GM23248 (cell line): ENCODE measurements at regions not wholly inside any gene's neighbourhood (a gene's known extent, or its start where the extent isn't known, plus 50 kb on each side); places are given as distances from the start of the nearest gene placed in this dataset.

ENCODE experiments used
- DNase-seq: peaks from one replicate; pipeline ENCODE4 v3.0.0-alpha.2; 2015
- H2AFZ ChIP-seq: fragments of 200-600 bp; sonication (generic); 2 replicates; pipeline ENCODE4 v1.6.1; 2016; ENCODE audit warnings: antibody characterized with exemption
- H3F3A ChIP-seq: fragments of 200-600 bp; sonication (generic); 2 replicates; pipeline ENCODE4 v1.6.1; 2016; ENCODE audit warnings: mild to moderate bottlenecking, antibody characterized with exemption, mixed run types; ENCODE audit not compliant: insufficient read depth
- H3K27ac ChIP-seq: fragments of 200-600 bp; sonication (generic); 2 replicates; pipeline ENCODE4 v1.5.1; 2016; ENCODE audit warnings: mild to moderate bottlenecking
- H3K27me3 ChIP-seq: fragments of 200-600 bp; sonication (generic); replicated peaks from 2 replicates; pipeline ENCODE4 v1.6.1; 2016; ENCODE audit warnings: mild to moderate bottlenecking; ENCODE audit not compliant: insufficient read depth
- H3K36me3 ChIP-seq: fragments of 200-600 bp; sonication (generic); 2 replicates; pipeline ENCODE4 v1.6.1; 2016; ENCODE audit warnings: low read depth, mild to moderate bottlenecking
- H3K4me1 ChIP-seq: fragments of 200-600 bp; sonication (generic); 2 replicates; pipeline ENCODE4 v1.6.1; 2016; ENCODE audit warnings: mild to moderate bottlenecking; ENCODE audit not compliant: insufficient read depth
- H3K4me2 ChIP-seq: fragments of 200-600 bp; sonication (generic); one replicate; pipeline ENCODE4 v1.6.1; 2016; ENCODE audit warnings: mild to moderate bottlenecking; ENCODE audit not compliant: unreplicated experiment
- H3K4me3 ChIP-seq: fragments of 200-600 bp; sonication (generic); 2 replicates; pipeline ENCODE4 v1.5.1; 2016; ENCODE audit warnings: mild to moderate bottlenecking
- H3K79me2 ChIP-seq: fragments of 200-600 bp; sonication (generic); 2 replicates; pipeline ENCODE4 v1.6.1; 2016; ENCODE audit warnings: mild to moderate bottlenecking; ENCODE audit not compliant: insufficient read depth
- H3K9ac ChIP-seq: fragments of 200-600 bp; sonication (generic); 2 replicates; pipeline ENCODE4 v1.6.1; 2016; ENCODE audit warnings: mild to moderate bottlenecking
- H3K9me2 ChIP-seq: fragments of 200-600 bp; sonication (generic); 2 replicates; pipeline ENCODE4 v1.6.1; 2016; ENCODE audit warnings: mixed run types, mild to moderate bottlenecking, moderate library complexity; ENCODE audit not compliant: insufficient read depth
- H3K9me3 ChIP-seq: fragments of 200-600 bp; sonication (generic); one replicate; pipeline ENCODE4 v1.6.1; 2017; ENCODE audit warnings: low read depth
- H4K20me1 ChIP-seq: fragments of 200-600 bp; sonication (generic); 2 replicates; pipeline ENCODE4 v1.6.0; 2016; ENCODE audit not compliant: insufficient read depth
- EZH2 ChIP-seq: fragments of 200-600 bp; sonication (generic); IDR thresholded peaks from 2 replicates; pipeline ENCODE4 v1.6.1; 2018; ENCODE audit warnings: antibody characterized with exemption, mild to moderate bottlenecking; ENCODE audit not compliant: insufficient read depth, poor library complexity, severe bottlenecking
- EZH2phosphoT487 ChIP-seq: fragments of 200-600 bp; sonication (generic); IDR thresholded peaks from 2 replicates; pipeline ENCODE4 v1.6.1; 2018; ENCODE audit warnings: antibody characterized with exemption, moderate library complexity, mild to moderate bottlenecking, low read depth; ENCODE audit not compliant: insufficient read depth
- WGBS, 2 experiments: methylation state at CpG; one replicate each; pipeline ENCODE4 v1.1.6; 2015 to 2017; ENCODE audit warnings: low lambda C conversion rate in 2 of 2, low coverage in 1 of 2; ENCODE audit errors: missing lambda C conversion rate in 2 of 2; 5-methylcytosine and 5-hydroxymethylcytosine counted together
- in situ Hi-C: fragments of 300-500 bp; cut with MboI; formaldehyde crosslinking; loops from 2 replicates; pipeline ENCODE4 v1.15.0; 2020

- Histone ChIP-seq H2AFZ (no peak overlapping the region), H3F3A (no peaks in the 10 kb centered on the region), H3K4me2 (no peak overlapping the region), H3K9me3 (no peaks in the 10 kb centered on the region), H3K79me2 (no peaks in the 10 kb centered on the region), H3K27me3 (no peaks in the 10 kb centered on the region), H4K20me1 (no peaks in the 10 kb centered on the region), H3K9ac (no peak overlapping the region), H3K27ac (no peak overlapping the region), H3K9me2 (no peaks in the 10 kb centered on the region), H3K4me3 (no peak overlapping the region), H3K36me3 (no peaks in the 10 kb centered on the region), H3K4me1 (no peaks in the 10 kb centered on the region)
- no peak for DNase-seq
- 0 to 3% methylated on average over 1 of the region's 1 CpG for WGBS, 2 experiments
- in situ Hi-C loops, result no loop called here
- no peak for TF ChIP-seq EZH2
These were observed 1065.8 kb upstream of the SLC39A10 start for GRCh38 chr2:194591192-194591591.

GRCh38 chr2:194587739-194588270, 1069.2 kb upstream of the SLC39A10 start:
- H3K27ac ChIP-seq, result no peak overlapping the region
- WGBS, 2 experiments, result 16 to 32% methylated on average over 1 of the region's 1 CpG
- H3K4me1 ChIP-seq, result no peaks in the 10 kb centered on the region
- no peaks in the 10 kb centered on the region for H3K36me3 ChIP-seq
- H2AFZ ChIP-seq, result no peak overlapping the region
- no peaks in the 10 kb centered on the region for H3F3A ChIP-seq
- no peak overlapping the region for H3K4me3 ChIP-seq
- no peaks in the 10 kb centered on the region for H4K20me1 ChIP-seq
- in situ Hi-C loops, result no loop called here
- no peaks in the 10 kb centered on the region for H3K27me3 ChIP-seq
- H3K9ac ChIP-seq, result no peak overlapping the region
- H3K79me2 ChIP-seq, result no peaks in the 10 kb centered on the region
- H3K9me3 ChIP-seq, result no peaks in the 10 kb centered on the region
- no peak overlapping the region for H3K4me2 ChIP-seq
- H3K9me2 ChIP-seq, result no peaks in the 10 kb centered on the region
- TF ChIP-seq EZH2 (no peak), EZH2phosphoT487 (no peak)
- no peak for DNase-seq

- no peaks in the 10 kb centered on the region for H3F3A ChIP-seq
- no peaks in the 10 kb centered on the region for H3K27me3 ChIP-seq
- no peak for DNase-seq
- no peak for TF ChIP-seq EZH2phosphoT487
- no peak for TF ChIP-seq EZH2
- no peaks in the 10 kb centered on the region for H3K79me2 ChIP-seq
- H3K4me2 ChIP-seq, result no peak overlapping the region
- 7 to 8% methylated on average over 2 of the region's 2 CpGs for WGBS, 2 experiments
- no peaks in the 10 kb centered on the region for H3K36me3 ChIP-seq
- no peaks in the 10 kb centered on the region for H3K4me1 ChIP-seq
- no peak overlapping the region for H3K9ac ChIP-seq
- H3K27ac ChIP-seq, result no peak overlapping the region
- H3K9me3 ChIP-seq, result no peaks in the 10 kb centered on the region
- no peak overlapping the region for H3K4me3 ChIP-seq
- H3K9me2 ChIP-seq, result no peaks in the 10 kb centered on the region
- no peaks in the 10 kb centered on the region for H4K20me1 ChIP-seq
- no peak overlapping the region for H2AFZ ChIP-seq
- in situ Hi-C loops, result no loop called here
These were observed 1089.4 kb upstream of the SLC39A10 start for GRCh38 chr2:194567661-194568017.

GRCh38 chr2:194566907-194567660, 1089.9 kb upstream of the SLC39A10 start:
- H4K20me1 ChIP-seq, result no peaks in the 10 kb centered on the region
- H3K4me2 ChIP-seq, result no peak overlapping the region
- TF ChIP-seq EZH2phosphoT487, result no peak
- TF ChIP-seq EZH2, result no peak
- no peaks in the 10 kb centered on the region for H3F3A ChIP-seq
- no peak overlapping the region for H3K4me3 ChIP-seq
- in situ Hi-C loops, result no loop called here
- no peak overlapping the region for H3K27ac ChIP-seq
- no peaks in the 10 kb centered on the region for H3K79me2 ChIP-seq
- H3K27me3 ChIP-seq, result no peaks in the 10 kb centered on the region
- H3K4me1 ChIP-seq, result no peaks in the 10 kb centered on the region
- H3K36me3 ChIP-seq, result no peaks in the 10 kb centered on the region
- H3K9me2 ChIP-seq, result no peaks in the 10 kb centered on the region
- no peak overlapping the region for H2AFZ ChIP-seq
- no peaks in the 10 kb centered on the region for H3K9me3 ChIP-seq
- H3K9ac ChIP-seq, result no peak overlapping the region
- DNase-seq, result no peak
- WGBS, 2 experiments, result 15 to 17% methylated on average over 1 of the region's 1 CpG

DNA sequence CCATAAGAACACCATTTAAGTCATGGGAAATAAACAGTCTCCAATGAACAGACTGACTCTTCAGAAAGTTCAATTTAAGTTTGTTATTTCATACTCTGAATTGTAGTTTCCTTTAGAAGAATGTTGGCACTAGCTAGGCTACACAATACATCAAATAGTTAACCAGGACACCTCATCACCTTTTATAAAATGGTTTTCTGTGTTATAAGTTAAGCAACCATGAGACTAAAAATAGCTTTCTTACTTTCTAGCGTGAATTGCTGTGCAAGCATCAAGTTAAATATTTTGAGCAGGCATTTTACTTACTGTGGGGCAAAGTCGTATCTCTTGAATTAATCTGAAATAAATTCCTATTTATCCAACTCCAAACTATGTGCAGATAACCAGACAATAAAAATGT, 1092.6 kb upstream of the SLC39A10 start:
- no peaks in the 10 kb centered on the region for H3K27me3 ChIP-seq
- no peaks in the 10 kb centered on the region for H3K36me3 ChIP-seq
- H3K9me3 ChIP-seq, result no peaks in the 10 kb centered on the region
- no peaks in the 10 kb centered on the region for H3K4me1 ChIP-seq
- H3K9me2 ChIP-seq, result no peaks in the 10 kb centered on the region
- no peak overlapping the region for H2AFZ ChIP-seq
- no peaks in the 10 kb centered on the region for H3F3A ChIP-seq
- H3K79me2 ChIP-seq, result no peaks in the 10 kb centered on the region
- no peak overlapping the region for H3K27ac ChIP-seq
- no peaks in the 10 kb centered on the region for H4K20me1 ChIP-seq
- no peak overlapping the region for H3K4me2 ChIP-seq
- no peak overlapping the region for H3K4me3 ChIP-seq
- in situ Hi-C loops, result no loop called here
- no peak overlapping the region for H3K9ac ChIP-seq
- WGBS, 2 experiments, result 7 to 8% methylated on average over 2 of the region's 2 CpGs
- no peak for DNase-seq
- TF ChIP-seq EZH2 (no peak), EZH2phosphoT487 (no peak)
